ENCODE measurements at regions not wholly inside any gene's neighbourhood (a gene's known extent, or its start where the extent isn't known, plus 50 kb on each side); places are given as distances from the start of the nearest gene placed in this dataset.

DNA sequence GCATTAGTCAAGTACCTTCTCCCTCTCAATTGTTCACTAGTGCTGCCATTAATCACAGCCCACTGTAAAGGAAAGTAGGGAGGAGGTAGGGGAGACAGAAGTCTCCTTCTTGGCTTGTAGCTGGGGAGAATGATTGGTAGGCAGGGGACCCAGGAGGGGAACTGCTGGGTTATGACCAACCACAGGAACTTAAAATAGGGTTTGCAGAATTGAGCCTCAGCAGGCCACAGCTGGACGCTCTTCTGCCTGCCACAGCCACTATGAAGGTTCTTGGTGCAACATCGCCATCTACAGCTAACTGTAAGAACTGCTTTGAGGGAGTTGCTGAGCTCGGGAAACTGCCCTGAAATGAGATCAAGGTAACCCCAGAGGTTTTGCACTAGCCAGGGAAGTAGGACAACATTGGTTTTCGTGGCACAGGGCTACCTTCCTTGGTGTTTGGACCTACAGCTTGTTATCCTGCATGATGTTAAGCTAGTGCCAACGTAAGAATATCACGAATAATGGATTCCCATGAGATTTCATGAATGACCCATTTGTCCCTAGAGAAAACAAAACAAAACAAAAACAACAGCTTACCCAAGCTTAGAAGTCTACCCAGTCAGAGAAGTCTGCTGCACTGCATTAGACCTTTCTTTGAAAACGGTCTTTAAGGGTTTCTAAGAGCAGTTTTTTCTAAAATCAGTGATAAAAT, 787.1 kb upstream of the API5 start:
- peak; percentile 84 for DNase-seq

DNA sequence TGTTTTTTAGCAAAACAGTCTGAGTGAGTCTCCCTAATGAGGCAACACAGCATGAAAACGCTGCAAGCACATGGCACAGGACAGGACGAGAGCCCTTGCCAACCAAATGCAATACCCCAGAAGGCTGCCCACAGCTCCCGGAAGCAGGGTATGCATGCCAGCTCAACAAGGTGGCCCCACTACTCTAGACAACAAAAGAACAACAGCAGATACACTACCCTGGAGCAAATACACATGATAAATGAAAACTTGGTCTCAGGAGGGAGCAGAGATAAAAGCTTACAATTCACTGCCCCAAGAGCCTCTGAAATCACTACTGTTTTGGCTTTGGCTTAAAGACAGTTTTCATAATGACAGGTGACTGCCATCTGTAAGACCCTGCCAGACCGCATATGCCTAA, 785.4 kb upstream of the API5 start:
- no peak for DNase-seq

GRCh38 chr11:42528471-42528870, 783.3 kb upstream of the API5 start:
- no peak for DNase-seq

- DNase-seq, result no peak
These were observed 782.9 kb upstream of the API5 start for GRCh38 chr11:42528911-42529310.

- DNase-seq, result no peak
These were observed 775.0 kb upstream of the API5 start for GRCh38 chr11:42536611-42537360.

DNA sequence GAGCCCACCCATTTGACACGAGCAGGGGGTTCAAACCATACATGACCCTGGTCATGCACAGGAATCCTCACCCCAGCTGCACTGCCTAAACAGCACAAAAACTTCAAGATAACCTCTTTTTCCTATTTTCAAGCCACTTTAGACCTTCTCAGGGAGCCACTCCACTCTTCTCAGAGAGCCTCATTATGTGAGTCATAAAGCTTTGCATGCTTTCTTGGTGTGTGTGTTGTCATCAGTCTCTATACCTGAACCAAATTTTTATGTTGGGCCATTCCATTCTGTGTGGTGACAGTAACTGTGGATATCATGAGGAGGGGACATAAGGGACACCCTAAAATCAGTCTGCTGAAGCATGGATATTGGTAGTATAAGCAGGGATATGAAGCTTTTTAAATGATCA, 769.5 kb upstream of the API5 start:
- DNase-seq, result no peak

- DNase-seq, result no peak
These were observed 767.9 kb upstream of the API5 start for GRCh38 chr11:42543844-42544419.

DNA sequence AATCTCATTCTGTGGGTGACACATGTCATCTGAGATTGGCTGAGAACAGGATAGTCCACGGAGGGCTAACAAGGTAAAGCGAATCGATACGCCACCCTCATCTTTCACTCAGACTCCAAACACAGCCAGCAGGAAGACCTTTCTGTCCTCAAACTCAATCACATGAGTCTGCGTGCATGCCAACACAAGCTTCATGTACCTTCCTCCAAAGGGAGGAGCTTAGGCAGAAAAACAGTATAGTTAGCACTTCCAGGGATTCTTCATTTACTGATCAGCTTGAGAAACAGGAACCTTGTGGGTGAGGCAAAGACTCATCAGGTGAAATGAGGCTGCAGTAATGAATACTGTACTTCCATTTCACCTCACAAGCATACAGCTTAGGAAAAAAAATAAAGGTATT, 767.1 kb upstream of the API5 start:
- no peak for DNase-seq

DNA sequence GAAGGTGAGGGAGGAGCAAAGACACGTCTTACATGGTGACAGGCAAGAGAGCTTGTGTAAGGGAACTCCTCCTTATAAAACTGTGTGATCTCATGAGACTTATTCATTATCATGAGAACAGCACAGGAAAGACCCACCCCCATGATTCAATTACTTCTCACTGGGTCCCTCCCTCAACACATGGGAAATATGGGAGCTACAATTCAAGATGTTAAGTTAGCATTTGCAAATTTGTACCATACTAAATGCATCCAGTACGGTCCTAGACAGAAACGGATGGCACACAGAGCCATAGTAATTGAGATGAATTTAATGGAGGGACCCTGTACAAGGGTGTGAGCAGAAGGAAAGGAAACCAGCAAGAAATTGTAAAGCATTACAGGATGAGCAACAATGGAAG, 765.8 kb upstream of the API5 start:
- no peak for DNase-seq

DNA sequence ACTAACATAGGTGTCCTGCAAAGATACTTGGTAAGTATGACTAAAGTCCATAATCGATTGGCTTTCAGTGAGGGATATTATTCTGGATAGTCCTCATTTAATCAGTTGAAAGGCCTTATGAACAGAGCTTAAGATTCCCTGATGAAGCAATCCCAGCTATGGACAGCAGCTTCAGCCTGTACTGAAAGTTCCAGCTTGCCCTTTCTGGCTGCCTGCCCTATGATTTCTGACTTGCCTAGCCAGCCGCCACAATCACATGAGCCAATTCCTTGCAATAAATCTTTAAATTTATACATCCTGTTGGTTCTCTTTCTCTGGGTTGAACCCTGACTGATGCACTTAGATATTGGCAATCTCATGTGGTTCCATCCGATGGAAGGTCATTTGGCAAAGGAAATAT, 759.0 kb upstream of the API5 start:
- DNase-seq, result no peak

GRCh38 chr11:42555190-42555589, 756.6 kb upstream of the API5 start:
- DNase-seq, result peak; percentile 12

DNA sequence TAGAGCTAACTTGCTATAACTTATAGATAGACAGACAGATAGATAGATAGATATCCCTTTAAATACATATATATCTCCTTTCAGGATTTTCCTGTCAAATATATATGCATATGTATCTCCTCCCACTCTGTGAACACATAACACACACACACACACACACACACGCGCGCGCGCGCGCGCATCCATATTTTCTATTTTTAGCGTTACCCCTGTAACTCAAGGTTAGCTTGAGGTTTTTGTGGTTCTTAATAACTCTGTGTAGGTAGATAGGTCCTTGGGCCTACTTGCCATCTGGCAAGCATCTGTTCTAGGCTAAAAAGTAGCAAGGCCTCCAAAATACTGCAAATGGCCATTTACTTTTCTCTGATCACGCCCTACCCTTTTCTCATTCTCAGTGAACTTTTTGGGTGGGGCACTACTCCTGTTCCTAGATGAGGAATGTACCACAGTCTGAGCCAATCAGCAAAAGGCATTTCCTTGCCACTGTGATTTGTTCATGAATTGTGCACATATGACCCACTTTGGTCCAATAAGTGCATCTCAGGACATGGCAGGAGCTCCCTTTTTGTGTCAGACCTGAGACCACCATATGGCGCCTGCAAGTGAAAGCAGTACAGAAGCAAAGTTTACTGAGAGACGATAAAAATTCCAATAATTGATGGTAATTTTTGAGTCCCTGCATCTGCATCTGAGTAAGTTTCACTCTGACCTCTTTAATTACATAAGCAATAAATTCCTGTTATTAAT, 740.5 kb upstream of the API5 start:
- no peak for DNase-seq

GRCh38 chr11:42571878-42572610, 739.8 kb upstream of the API5 start:
- no peak for DNase-seq

- DNase-seq, result no peak
These were observed 735.5 kb upstream of the API5 start for GRCh38 chr11:42576318-42576717.

DNA sequence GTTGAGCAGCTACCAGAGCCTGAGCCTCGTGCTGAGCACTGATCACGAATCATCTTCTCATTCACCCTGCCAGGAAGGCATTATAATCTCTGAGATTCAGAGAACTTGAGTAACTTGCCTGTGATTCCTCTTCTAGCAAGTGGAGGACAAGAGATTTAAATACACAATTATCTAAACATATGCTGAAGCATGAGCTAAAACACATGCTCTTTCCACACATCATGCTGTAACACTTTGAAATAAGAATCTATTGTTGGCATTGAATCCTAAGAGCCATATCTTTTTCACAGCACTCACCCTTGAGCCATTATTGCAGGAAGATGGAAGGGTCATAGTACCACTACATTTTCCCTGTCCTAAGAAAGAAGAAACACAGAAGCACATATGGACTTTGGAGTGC, 722.5 kb upstream of the API5 start:
- no peak for DNase-seq

GRCh38 chr11:42591841-42592240, 720.0 kb upstream of the API5 start:
- DNase-seq, result no peak

DNA sequence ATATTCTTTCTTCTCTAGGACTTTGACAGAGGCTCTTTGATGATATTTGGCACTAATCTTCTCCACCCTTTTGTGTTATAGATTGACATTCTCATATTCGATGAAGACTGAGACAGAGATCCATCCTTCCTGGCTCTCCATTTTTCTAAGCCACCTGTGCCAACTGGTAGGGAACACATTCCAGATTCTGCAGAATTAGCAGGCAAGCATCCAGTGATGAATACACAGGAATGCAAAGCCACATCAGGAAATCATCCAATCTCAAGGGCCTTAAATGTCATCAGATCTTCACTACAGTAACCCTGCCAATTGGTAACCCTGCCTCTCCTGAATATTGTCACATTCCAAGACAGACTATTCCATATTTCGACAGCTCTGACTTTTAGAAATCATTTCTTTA, 718.4 kb upstream of the API5 start:
- DNase-seq, result no peak

DNA sequence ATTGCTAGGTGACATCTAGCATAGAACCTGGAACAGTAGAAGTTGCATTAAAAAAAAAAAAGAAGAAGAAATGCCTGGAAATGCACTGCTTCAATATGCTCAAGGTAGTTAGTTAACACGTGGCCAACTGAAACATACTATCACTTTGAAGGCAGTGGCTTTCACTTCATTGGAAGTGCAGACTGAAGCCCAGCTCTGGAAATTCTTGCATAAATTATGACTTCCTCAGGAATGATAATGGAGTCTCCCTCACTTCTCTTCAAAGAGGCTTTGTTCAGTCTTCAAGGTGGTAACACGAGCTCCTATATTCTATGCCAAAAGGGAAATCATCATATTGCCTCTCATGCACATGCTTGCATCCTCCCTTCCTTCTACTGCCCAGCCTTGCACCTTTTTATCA, 715.9 kb upstream of the API5 start:
- no peak for DNase-seq

- DNase-seq, result no peak
These were observed 715.1 kb upstream of the API5 start for GRCh38 chr11:42596576-42597145.

GRCh38 chr11:42598341-42598740, 713.5 kb upstream of the API5 start:
- no peak for DNase-seq

DNA sequence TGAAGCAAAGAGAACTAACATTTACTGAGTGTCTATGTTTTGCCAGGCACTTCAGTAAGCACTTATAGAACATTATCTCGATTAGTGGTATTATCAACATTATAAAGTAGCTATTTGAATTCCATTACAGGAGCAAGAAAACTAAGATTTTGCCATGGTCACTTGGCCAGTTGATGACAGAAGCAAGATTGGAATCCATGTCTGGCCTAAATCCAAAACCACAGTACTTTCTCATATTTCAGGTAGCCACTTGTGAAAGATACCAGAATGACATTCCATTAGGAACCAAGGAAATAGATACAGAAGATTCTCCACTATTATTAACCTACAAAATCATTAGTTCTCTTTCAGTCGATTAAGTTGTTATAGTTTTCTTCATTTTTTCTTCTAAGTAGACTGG, 691.0 kb upstream of the API5 start:
- DNase-seq, result no peak
